Osteoblast (primary cell): ENCODE measurements at regions not wholly inside any gene's neighbourhood (a gene's known extent, or its start where the extent isn't known, plus 50 kb on each side); places are given as distances from the start of the nearest gene placed in this dataset.
"Not testable (repeated sequence)": the region's sequence is repeated elsewhere in the genome, so short reads cannot be mapped to it uniquely, and the experiment has no call there.

ENCODE experiments used
- DNase-seq: peaks from one replicate; pipeline ENCODE4 v3.0.0; 2011; ENCODE audit warnings: low spot score, mixed read lengths; ENCODE audit not compliant: insufficient read length; ENCODE audit errors: missing footprints
- H2AFZ ChIP-seq: 2 replicates; pipeline ENCODE4 v1.6.0; 2011; ENCODE audit warnings: mild to moderate bottlenecking, low read length
- H3K27ac ChIP-seq: 2 replicates; pipeline ENCODE4 v1.5.1; 2011; ENCODE audit warnings: mild to moderate bottlenecking, low read depth, low read length, moderate library complexity
- H3K27me3 ChIP-seq: 2 replicates; pipeline ENCODE4 v1.6.0; 2012; ENCODE audit warnings: mild to moderate bottlenecking, control low read depth, inconsistent platforms, low read length, moderate library complexity; ENCODE audit not compliant: insufficient read depth
- H3K36me3 ChIP-seq: 2 replicates; pipeline ENCODE4 v1.5.1; 2011; ENCODE audit warnings: mild to moderate bottlenecking, low read length, control low read depth, moderate library complexity; ENCODE audit not compliant: insufficient read depth
- H3K4me1 ChIP-seq: 2 replicates; pipeline ENCODE4 v1.5.1; 2011; ENCODE audit warnings: mild to moderate bottlenecking, low read length, control low read depth, moderate library complexity; ENCODE audit not compliant: insufficient read depth
- H3K4me2 ChIP-seq: 2 replicates; pipeline ENCODE4 v1.6.0; 2011; ENCODE audit warnings: mild to moderate bottlenecking, low read length; ENCODE audit not compliant: insufficient read depth
- H3K4me3 ChIP-seq: fragments of 200-600 bp; sonication (generic); 3 replicates; pipeline ENCODE4 v1.5.1; 2012; ENCODE audit warnings: mild to moderate bottlenecking, low read length, inconsistent platforms; ENCODE audit not compliant: insufficient read depth
- H3K79me2 ChIP-seq: 2 replicates; pipeline ENCODE4 v1.6.0; 2012; ENCODE audit warnings: mild to moderate bottlenecking, low read length, control low read depth, inconsistent platforms; ENCODE audit not compliant: insufficient read depth
- H3K9me3 ChIP-seq: 2 replicates; pipeline ENCODE4 v1.5.1; 2011; ENCODE audit warnings: low read depth, low read length, control low read depth
- H4K20me1 ChIP-seq: 2 replicates; pipeline ENCODE4 v1.6.0; 2012; ENCODE audit warnings: mild to moderate bottlenecking, low read length, control low read depth; ENCODE audit not compliant: insufficient read depth
- TF ChIP-seq, protein P1 (sequence below): IDR thresholded peaks from 2 replicates; pipeline ENCODE4 v1.5.1; 2011; ENCODE audit warnings: mild to moderate bottlenecking, low read depth, low read length, moderate library complexity; ENCODE audit errors: extremely low read depth

DNA sequence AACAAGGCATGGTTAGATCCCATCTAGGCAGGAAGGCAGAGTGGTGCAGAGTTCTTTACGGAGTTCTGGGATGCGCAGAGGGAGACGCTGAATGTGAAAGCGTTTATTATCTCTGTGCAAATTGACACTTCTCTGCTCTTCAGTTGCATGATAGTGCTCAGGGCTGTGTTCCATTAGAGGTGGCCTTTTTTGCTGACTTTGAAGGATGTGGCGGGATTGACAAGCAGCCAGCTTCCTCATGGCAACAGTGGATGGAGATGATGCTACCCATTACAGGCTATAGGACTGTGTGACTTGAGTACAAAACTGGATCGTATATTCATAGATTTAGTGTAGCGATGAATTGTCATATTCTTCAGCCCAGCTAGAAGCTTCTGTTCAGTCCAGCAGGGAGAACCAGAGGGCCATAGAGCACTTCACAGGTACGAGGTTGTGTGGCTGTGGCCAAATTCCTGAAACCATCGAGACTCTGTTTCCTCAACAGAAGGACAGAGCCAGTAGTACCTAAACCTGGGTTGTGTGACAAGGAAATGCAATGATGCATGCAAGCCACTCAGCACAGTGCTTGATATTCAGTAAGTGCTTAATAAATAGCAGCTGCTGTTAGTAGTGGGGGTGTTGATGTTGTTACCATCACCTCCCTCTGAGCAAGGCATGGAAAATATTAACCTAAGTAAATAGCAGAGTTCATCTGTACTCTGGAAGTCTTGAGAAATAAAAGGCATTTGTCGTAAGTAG, 430.0 kb upstream of the KAZN start:
- no peak for DNase-seq
- Histone ChIP-seq H3K27me3 (no peaks in the 10 kb centered on the region), H3K27ac (no peak overlapping the region), H3K4me2 (no peak overlapping the region), H3K9me3 (no peaks in the 10 kb centered on the region), H3K4me3 (no peak overlapping the region), H4K20me1 (no peaks in the 10 kb centered on the region), H2AFZ (no peak overlapping the region), H3K4me1 (no peaks in the 10 kb centered on the region), H3K36me3 (no peaks in the 10 kb centered on the region), H3K79me2 (no peaks in the 10 kb centered on the region)
- TF ChIP-seq, protein P1, sequence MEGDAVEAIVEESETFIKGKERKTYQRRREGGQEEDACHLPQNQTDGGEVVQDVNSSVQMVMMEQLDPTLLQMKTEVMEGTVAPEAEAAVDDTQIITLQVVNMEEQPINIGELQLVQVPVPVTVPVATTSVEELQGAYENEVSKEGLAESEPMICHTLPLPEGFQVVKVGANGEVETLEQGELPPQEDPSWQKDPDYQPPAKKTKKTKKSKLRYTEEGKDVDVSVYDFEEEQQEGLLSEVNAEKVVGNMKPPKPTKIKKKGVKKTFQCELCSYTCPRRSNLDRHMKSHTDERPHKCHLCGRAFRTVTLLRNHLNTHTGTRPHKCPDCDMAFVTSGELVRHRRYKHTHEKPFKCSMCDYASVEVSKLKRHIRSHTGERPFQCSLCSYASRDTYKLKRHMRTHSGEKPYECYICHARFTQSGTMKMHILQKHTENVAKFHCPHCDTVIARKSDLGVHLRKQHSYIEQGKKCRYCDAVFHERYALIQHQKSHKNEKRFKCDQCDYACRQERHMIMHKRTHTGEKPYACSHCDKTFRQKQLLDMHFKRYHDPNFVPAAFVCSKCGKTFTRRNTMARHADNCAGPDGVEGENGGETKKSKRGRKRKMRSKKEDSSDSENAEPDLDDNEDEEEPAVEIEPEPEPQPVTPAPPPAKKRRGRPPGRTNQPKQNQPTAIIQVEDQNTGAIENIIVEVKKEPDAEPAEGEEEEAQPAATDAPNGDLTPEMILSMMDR, result no peak

DNA sequence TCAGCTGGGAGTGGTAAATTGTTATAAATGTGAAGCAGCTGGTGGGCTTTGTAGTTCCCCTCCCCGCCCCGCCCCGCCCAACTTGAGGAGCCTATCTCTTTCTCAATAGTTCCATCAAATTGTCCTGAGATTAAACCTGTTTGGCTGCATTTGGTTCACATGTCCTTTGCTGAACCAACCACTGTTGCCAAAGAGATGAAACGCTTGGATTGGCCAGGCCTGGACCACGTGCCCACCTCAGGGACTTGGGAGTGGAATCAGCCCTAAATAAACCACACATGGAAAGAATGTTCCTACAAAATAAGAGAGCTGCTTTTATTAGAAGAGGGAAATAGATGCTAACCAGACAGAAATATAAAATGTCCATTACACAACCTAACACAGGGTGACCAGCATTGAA, 424.9 kb upstream of the KAZN start:
- Histone ChIP-seq H3K36me3 (no peaks in the 10 kb centered on the region), H3K4me3 (no peak overlapping the region), H3K79me2 (no peaks in the 10 kb centered on the region), H3K4me2 (no peak overlapping the region), H2AFZ (no peak overlapping the region), H3K4me1 (no peaks in the 10 kb centered on the region), H3K27me3 (no peaks in the 10 kb centered on the region), H4K20me1 (no peaks in the 10 kb centered on the region), H3K27ac (no peak overlapping the region), H3K9me3 (no peaks in the 10 kb centered on the region)
- TF ChIP-seq, protein P1, result no peak
- DNase-seq, result no peak

DNA sequence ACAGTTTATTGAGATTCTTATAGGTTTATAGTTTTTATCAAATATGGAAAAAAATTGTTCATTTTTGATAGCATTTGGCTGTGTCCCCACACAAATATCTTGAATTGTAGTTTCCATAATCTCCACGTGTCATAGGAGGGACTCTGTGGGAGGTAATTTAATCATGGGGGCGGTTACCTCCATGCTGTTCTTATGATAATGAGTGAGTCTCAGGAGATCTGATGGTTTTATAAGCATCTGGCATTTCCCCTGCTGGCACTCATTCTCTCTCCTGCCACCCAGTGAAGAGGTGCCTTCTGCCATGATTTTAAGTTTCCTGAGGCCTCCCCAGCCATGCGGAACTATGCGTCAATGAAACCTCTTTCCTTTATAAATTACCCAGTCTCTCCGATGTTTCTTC, 420.6 kb upstream of the KAZN start:
- not testable (repeated sequence) for DNase-seq, H3K79me2 ChIP-seq, H3K36me3 ChIP-seq, H3K27me3 ChIP-seq, H3K27ac ChIP-seq, H2AFZ ChIP-seq, H4K20me1 ChIP-seq, H3K4me3 ChIP-seq, H3K9me3 ChIP-seq, H3K4me2 ChIP-seq, H3K4me1 ChIP-seq

DNA sequence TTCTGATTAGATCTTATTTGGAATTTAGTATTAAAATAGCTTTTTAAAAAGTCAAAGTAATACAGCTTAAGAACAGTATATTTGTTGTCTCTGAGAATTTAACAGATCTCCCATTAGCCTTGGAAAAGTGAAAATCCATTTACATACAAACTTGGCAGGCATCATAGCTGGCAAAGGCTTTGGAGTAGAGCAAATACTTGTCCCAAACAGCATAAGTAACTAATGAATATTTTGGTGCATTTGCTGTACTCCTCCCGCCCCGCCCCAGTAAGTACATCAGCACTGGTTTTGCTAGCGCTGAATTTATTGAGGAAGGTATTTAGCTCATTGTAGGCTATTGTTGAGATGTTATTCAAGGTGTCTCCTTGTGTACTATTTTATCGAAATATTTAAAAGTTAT, 417.7 kb upstream of the KAZN start:
- no peak for DNase-seq
- no peaks in the 10 kb centered on the region for H3K36me3 ChIP-seq
- H3K4me2 ChIP-seq, result no peak overlapping the region
- TF ChIP-seq, protein P1, result no peak
- H3K9me3 ChIP-seq, result no peaks in the 10 kb centered on the region
- H3K4me3 ChIP-seq, result no peak overlapping the region
- no peak overlapping the region for H3K27ac ChIP-seq
- peaks cover 3% of the 10 kb centered on the region for H3K27me3 ChIP-seq
- no peaks in the 10 kb centered on the region for H3K4me1 ChIP-seq
- no peak overlapping the region for H2AFZ ChIP-seq
- H4K20me1 ChIP-seq, result no peaks in the 10 kb centered on the region
- no peaks in the 10 kb centered on the region for H3K79me2 ChIP-seq
